Hepatic stellate cell (primary cell): ENCODE measurements at regions not wholly inside any gene's neighbourhood (a gene's known extent, or its start where the extent isn't known, plus 50 kb on each side); places are given as distances from the start of the nearest gene placed in this dataset.

Experiments
- DNase-seq: peaks from one replicate; pipeline ENCODE4 v3.0.0; 2011; ENCODE audit warnings: low spot score

DNA sequence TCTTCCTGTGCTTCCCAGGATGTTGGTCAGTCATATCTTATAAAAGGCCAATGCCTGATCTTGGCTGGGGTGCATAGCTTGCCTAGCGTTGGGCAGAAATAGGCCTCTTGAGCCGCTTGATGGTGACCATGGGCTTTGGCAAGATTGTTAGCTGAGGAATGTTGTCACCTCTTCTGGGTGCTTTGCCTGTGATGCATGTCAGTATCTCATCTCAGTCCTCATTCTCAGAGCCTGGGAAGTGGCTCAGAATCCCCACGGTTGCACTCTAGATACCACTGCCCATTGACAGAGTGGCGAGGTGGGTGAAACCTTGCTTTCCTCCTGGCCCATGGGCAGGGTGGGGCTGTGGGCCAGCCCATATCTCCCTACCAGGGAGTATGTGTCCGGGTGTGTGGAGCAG lies 79.2 kb upstream of the MGAT5 start:
- no peak for DNase-seq

DNA sequence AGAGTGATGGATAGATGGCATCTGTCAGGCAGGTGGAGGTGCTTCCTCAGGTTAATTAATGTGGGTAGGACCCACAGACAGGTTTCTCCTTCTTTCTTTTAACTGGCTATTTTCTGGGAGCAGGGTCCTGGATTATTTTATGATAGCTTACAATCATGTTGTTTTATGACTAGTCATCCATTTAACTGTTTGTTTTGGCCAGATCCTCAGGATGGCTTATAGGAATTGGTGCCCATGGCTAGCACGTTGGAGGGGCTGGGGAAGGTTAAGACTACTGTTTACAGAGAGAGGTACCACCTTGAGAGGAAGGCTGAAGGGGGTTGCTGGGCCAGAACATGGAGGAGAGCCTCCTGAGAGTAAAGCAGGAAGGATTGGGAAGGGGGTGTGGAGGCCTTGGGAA lies 78.0 kb upstream of the MGAT5 start:
- no peak for DNase-seq

DNA sequence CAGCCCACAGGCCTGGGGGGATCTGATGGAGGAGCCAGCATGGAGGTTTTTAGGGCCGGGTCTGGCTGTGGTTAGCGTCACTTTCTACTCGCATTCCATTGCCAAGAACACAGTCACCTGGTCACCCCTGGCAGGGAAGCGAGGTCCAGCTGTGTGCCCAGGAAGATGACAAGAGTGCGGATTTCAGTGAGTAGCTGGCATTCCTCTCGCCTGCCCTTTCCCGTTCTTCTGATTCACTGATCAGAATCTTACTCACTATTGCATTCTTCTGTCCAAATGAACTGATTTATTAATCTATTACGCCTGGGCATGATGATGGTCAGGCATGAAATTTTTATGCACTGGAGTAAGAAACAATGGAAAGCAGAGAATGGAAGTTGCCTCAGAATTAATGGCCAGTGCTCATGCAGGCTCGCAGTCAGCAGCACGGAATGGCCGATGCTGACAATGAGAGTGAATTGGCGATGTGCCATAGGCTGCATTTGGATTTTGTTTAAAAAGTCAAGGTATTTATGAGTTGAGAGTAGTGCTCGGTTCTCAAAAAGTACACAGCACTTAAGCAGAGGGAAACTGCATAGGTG lies 76.4 kb upstream of the MGAT5 start:
- no peak for DNase-seq

DNA sequence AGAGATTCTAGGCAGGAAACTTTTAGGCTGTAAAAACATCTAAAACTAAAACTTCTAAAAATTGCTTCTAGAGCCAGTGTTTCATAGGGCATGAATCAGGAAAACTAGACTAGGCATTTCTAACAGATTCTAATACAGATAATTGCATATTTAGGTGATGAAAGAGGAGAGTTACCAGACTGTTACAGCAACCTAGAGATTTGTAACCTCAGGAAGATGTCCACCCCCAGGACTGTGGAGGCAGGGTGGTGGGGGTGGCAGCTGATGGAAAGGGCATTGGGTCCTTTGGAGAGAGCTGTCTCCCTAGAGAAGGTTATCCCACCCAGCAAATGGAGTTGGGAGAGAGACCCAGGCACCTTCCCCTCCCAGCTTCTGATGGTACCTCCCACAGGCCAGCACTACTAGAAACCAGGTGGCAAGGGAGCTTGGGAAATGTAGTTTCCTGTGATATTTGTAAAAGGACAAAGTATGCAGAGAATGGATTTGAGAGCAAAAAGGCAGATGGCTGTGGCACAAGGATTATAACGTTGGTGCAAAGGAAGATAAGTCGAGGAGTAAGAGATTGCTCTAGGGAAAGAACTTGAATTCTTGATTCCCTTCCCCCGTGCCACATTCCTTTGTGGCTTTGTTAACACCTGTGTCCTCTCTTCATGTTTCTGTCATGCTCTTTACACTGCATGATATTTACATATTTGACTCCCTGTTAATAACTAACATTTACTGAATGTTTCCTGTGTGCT lies 75.6 kb upstream of the MGAT5 start:
- DNase-seq, result no peak

DNA sequence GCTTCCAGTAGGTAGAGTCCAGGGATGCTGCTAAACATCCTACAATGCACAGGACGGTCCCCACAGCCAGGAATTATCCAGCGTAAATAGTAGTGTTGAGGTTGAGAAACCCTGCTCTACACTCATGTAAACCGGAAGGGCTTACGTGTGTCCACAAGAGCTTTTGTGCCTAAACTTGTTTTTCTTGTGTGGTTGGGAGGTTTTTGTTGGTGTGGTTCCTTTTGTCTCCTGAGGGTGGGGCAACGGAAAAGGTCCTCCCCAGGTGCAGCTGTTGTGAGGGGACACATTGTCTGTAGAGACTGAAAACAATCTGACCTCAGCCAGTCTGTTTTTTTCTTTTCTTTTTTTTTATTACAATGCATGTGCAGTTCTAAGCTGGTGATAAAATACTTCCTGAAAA lies 72.7 kb upstream of the MGAT5 start:
- no peak for DNase-seq

DNA sequence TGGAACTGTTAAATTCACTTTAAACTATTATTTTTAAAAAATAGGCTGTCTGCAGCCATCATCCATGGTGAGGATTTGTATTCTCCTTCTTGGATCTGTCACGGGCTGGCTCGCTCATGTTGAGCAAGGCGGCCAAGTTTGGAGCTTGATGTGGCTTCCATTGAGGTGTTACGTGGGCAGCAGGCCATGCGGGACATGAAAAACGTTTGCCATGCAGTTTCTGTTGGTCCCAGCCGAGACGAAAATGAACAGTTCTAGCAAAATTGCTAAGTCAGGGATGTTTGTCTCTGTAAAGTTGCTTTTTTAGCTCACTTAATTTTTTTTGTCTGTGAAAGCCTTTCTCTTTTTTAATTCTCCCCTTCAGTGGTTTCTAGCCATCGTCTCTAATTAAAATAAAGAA lies 70.2 kb upstream of the MGAT5 start:
- no peak for DNase-seq

DNA sequence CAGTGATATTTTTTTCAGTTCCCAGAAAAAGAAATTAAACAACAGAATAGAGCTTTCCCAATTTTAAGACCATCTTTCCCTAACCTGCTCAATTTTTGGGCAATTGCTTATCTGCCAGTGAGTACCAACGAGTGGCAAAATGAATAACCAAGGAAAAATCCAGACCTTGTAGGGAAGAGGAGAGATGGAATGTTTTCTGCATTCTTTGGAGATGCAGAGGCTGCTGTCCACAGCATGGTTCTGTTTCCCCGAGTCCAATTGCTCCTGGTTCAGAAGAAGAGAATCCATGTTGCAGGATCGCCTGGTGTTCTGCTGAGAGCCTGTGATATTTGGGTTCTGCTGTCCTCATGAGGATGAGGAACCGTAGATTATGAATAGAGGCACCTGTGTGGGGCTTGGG lies 68.2 kb upstream of the MGAT5 start:
- no peak for DNase-seq

DNA sequence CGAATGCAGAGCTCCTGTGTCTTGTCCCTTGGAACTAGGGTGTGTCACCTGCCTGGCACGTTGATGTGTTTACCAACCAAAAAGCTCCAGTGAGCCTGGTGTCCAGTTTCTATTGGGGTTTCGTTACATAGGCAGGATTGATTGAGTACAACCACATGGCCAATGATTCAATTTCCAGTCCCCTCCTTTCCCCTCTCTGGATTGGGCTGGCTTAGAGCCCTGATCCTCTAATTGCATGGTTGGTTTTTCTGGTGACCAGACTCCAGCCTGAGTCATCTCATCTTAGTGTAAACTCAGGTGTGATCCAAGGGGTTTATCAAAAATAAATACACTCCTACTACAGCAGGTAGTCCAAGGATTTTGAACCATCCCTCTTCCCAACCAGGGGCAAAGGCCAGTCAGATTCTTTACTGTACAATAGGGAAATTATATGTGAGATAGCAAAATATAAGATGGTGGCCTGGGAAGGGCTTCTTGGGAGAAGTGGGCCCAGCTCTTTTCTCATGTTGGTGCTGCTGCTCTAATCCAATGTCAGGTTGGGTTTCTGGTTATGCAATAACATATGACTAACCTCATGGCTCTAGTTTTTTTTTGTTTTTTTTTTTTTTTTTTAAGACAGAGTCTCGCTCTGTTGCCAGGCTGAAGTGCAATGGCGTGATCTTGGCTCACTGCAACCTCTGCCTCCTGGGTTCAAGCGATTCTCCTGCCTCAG lies 64.7 kb upstream of the MGAT5 start:
- DNase-seq, result peak; percentile 47

DNA sequence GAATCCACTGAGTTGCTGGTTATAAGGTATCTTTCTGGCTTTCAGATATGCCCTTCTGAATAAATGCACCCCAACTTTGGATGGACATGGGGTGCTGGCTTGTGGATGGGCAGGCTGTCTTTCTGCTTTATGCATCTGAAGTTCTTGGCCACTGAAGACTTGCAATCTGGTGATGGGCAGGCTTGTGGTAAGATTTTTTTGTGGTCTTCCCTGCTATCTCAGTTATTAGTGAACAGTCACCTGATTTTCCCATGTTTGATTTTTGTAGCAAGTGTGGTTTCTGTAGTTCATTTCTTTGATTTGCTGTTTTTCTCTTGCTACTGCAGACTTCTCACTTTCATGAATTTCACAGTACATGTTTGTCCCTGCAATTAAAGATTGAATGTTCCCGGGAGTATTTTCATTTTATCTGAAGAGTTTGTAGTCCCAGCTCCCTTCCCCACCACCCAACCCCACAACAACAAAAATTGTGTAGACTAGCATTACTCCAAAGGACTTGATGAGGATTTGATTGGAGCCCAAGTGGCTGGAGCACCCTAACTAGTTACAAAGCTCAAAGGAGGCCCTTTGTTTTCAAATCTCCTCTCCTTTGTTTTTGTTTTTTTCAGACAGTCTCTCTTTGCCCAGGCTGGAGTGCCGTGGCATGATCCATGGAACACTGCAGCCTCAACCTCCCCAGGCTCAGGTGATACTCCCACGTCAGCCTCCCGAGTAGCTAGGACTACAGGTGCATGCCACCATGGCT lies 63.6 kb upstream of the MGAT5 start:
- DNase-seq, result no peak

DNA sequence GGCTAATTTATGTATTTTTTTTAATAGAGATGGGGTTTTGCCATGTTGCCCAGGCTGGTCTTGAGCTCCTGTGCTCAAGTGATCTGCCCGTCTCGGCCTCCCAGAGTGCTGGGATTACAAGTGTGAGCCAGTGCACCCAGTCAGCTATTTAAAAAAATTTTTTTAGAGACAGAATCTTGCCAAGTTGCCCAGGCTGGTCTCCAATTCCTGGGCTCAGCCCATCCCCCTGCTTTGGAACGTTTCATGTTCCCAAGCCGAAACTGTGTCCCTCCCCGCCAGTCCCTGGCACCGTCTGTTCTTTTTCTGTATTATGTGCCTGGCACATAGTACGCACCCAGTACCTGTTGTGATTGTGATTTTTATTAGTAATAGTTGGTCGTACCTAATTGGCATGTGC lies 63.1 kb upstream of the MGAT5 start:
- no peak for DNase-seq

DNA sequence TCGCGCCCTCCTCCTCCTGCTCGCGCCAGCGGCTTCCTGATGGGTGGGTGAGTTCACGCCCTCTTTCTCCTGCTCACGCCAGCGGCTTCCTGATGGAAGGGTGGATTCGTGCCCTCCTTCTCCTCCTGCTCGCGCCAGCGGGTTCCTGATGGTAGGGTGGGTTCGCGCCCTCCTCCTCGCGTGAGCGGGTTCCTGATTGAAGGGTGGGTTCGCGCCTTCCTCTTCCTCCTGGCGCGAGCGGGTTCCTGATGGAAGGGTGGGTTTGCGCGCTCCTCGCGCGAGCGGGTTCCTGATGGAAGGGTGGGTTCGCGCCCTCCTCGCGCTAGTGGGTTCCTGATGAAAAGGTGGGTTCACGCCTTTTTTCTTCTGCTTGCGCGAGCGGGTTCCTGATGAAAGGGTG lies 62.0 kb upstream of the MGAT5 start:
- no peak for DNase-seq

DNA sequence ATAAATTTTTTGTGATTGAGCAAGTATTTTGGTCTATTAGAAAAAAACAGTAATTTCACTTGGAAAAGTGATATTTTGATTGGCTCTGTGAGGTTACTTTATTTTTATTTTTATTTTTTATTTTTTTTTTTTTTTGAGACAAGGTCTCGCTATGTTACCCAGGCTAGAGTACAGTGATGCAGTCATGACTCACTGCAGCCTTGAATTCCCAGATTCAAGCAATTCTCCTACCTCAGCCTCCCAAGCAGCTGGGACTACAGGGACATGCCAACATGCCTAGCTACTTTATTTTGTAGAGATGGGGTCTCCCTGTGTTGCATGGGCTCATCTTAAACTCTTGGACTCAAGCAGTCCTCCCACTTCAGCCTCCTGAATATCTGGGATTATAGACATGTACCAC lies 60.9 kb upstream of the MGAT5 start:
- no peak for DNase-seq

DNA sequence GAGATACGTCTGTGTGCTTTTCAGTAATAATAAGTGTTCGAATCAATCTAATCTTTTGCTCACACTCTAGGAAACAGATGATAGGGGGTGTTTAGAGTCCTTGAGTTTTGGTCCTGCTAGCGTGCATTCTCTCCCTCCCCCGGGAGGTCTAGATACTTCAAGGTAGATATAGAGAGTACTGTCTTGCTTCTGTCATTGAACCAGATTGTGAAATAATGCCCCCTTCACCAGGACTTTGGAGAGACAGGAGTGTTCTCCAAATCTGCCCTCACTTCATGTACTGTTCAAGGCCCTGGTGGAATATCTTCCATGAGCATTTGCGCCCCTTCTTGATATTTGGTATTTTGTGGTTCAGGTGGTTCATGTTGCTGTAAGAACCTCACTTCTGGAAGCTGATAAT lies 59.4 kb upstream of the MGAT5 start:
- DNase-seq, result no peak

DNA sequence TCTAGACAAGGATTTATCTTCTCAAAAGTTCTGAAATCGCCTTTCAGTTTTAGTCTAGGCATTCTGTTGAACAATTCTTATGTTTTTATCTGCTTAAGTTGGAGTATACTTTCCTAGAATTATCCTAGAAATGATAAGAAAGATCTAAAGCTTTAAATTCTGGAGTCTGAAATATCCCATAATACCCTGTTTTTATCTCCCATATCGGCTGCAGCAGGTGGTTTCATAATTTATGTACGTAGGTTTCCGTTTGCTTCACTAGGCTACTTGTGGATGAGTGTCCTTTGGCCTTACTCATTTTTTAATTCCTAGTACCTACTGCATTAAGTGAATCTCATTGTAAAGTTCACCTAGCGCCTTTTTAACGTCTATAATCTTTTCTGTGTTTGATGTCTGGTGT lies 58.5 kb upstream of the MGAT5 start:
- no peak for DNase-seq

DNA sequence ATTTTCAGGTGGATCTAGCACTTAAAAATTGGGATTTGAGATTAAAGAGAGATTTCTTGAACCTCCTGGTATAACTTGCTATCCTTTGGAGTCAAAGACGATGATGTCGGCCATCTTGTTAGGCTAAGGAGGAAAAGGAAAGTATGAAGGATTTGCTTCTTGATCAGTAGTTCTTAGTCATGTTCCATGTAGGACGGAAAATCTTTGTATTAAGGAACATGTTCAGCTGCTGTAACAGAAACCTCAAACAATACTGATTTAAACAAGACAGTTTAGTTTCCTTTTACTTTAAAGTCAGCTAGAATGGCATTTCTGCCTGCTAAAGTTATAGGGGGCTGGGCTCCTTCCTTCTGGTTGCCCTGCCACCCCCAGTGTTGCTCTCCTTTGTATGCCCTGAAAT lies 56.4 kb upstream of the MGAT5 start:
- DNase-seq, result no peak

DNA sequence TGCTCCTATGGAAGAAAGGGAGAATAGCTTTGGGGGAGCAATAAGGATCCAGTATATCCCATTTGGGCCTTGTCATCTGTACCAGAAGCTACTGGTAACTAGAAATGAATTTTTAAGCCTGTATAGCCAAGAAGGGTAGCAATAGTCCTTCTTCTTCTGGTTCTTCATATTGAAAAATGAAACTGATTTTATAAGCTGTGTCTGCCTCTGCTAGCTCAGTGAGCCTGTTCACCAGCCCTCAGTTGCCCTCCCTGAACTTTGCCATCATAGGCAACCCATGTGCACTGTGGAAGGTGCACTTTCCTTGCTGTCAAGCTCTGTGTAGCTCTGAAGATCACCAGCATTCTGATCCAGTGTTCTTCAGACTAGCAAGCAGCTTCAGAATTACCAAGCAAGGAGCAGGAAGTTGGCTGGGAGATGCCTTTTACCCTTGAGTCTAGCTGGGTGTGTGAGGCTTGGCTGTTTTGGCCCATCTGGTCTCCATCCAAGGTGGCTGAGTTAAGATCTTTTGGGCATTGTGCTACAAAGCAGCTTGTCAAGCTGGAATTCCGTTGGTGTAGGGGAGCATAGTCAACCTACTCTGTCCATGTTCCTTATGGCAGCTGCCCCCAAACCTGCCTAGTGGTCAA lies 55.8 kb upstream of the MGAT5 start:
- no peak for DNase-seq

DNA sequence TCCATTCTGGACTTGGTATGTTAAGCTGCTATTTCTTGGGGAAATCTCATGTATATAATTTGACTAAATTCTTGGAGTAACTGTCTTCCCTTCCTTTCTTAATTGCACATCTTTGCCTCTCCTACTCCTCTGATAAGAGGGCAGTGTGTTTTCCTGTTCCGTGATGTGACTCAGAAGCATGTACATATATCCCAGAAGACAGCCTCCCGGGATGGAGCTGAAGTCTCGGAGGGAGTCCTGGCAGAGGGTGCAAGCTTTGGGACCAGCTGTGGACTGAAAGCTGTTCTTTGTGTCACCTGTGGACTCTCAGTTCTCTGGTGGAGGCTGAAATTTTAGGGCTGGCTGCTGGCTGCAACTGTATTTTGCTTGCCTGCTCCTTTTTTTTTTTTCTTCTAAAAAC lies 54.7 kb upstream of the MGAT5 start:
- no peak for DNase-seq

DNA sequence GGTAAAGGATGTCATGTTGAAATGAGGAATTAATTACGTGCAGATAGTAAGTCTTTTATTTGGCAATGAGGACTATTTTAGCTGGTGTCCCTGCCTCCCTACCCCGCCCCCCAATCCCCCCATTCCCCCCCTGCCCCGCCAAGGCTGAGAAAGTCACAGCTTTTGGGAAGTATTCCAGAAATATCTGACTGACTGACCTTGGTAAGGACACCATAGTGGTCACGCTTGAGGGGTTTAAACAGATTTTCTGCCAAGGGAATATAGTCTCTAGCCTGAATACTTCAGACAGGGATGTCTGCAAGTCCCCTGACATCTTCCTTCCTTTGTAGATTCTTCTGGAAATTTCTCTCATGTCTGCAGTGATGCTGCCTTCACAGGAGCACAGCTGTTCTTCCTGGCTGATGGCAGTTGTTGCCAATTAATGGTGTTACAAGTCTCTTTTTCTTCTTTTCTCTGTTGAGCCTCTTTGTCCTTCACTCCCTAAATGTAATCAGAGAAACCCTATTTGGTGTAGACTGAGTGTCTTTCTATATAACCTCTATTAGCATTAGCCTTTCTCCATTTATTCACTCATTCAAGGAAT lies 53.7 kb upstream of the MGAT5 start:
- no peak for DNase-seq

DNA sequence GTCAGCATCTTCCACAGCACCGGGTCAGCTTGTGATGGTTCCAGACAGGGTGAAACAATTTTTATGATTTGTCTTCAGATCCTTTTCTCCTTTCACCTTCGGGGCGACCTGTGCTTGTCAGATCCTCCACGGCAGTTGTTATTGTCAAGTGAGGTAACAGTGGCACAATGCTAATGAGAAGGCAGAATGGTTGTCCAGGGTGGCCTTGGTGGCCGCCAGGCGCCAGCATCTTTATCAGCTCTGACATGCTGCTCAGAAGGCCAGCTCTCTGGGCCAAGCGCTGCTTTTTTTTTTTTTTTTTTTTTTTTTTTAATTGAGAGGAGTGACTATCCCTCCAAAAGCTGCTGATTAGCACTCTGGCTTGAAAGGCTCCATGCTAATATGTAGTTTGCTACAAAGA lies 52.3 kb upstream of the MGAT5 start:
- no peak for DNase-seq

DNA sequence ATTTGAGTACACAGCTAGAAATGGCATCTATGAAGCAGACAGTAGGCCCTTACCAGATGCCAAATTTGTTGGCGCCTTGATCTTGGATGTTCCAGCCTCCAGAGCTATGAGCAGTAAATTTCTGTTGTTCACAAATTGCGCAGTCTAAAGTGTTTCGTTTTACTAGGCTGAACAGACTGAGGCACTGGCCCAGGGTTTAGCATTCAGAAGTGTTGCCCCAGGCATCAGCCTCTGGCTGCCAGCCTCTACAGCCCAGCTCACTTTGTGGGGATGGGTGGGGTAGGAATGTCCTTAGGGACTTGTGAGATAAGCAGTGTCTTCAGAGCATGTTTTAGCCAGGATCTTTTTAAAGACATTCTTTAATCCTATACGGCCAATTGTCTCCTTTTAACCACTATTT lies 51.5 kb upstream of the MGAT5 start:
- DNase-seq, result no peak

DNA sequence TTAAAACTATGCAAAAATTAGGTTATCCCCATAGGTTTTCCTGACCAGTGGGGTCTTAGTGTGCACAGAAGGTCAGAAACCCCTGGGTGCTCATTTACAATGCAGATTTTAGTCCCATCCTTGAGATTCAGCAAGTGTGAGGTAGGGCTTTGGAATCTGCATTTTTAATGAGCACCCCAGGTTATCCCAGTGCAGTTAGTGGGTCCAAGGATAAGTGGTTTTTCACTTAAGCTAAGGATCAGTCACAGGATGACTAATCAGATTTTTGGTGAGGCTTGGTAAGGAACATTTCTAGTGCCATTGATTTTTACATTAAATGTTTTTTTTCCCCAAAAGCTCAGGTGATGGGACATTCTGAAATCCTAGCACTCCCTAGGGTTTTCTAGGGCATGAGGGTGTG lies 50.7 kb upstream of the MGAT5 start:
- DNase-seq, result no peak
